Small intestine (tissue), 7 donors: ENCODE measurements at regions not wholly inside any gene's neighbourhood (a gene's known extent, or its start where the extent isn't known, plus 50 kb on each side); places are given as distances from the start of the nearest gene placed in this dataset.

Experiments
- DNase-seq, 2 donors: peaks; one replicate each; pipeline versions ENCODE4 v3.0.0 to v3.0.0-alpha.2; 2013
- FAIRE-seq: peaks from 2 replicates; lab custom pipeline; 2012; peaks lifted over from hg19 to GRCh38; lab: Jason Lieb, UNC
- H3K27ac ChIP-seq, 3 donors: one replicate each; pipeline ENCODE4 v1.5.1; 2013; ENCODE audit warnings: low read length in 2 of 3, mild to moderate bottlenecking in 2 of 3, control low read depth in 1 of 3, inconsistent platforms in 1 of 3, low read depth in 1 of 3, moderate library complexity in 1 of 3
- H3K27me3 ChIP-seq, 3 donors: one replicate each; pipeline ENCODE4 v1.6.1; 2013; ENCODE audit warnings: low read length in 3 of 3, inconsistent platforms in 1 of 3; ENCODE audit not compliant: control insufficient read depth in 3 of 3, insufficient read depth in 3 of 3
- H3K36me3 ChIP-seq, 3 donors: one replicate each; pipeline ENCODE4 v1.6.1; 2013; ENCODE audit warnings: low read length in 3 of 3, inconsistent platforms in 1 of 3, low read depth in 1 of 3, mild to moderate bottlenecking in 1 of 3, moderate library complexity in 1 of 3; ENCODE audit not compliant: control insufficient read depth in 3 of 3, insufficient read depth in 2 of 3
- H3K4me1 ChIP-seq, 3 donors: one replicate each; pipeline ENCODE4 v1.6.1; 2013; ENCODE audit warnings: low read length in 2 of 3, inconsistent platforms in 1 of 3, low read depth in 1 of 3, mild to moderate bottlenecking in 1 of 3, moderate library complexity in 1 of 3; ENCODE audit not compliant: control insufficient read depth in 3 of 3, insufficient read depth in 2 of 3
- H3K4me3 ChIP-seq, 3 donors: one replicate each; pipeline ENCODE4 v1.5.1; 2013; ENCODE audit warnings: low read length in 3 of 3, control low read depth in 1 of 3, inconsistent platforms in 1 of 3, low read depth in 1 of 3, mild to moderate bottlenecking in 1 of 3, moderate library complexity in 1 of 3
- H3K9me3 ChIP-seq, 2 donors: one replicate each; pipeline ENCODE4 v1.6.1; 2013; ENCODE audit warnings: low read depth in 1 of 2, low read length in 1 of 2; ENCODE audit not compliant: control insufficient read depth in 2 of 2, insufficient read depth in 1 of 2
- WGBS, 3 donors: extraction: QIAGEN DNeasy Blood & Tissue Kit; methylation state at CpG; one replicate each; pipeline ENCODE4 v1.1.7; 2013; 5-methylcytosine and 5-hydroxymethylcytosine counted together
- donor health status: healthy with polysubstance abuse.
- donor health status: control.
- donor health status: control.
- donor health status: Bipolar disorder and iron deficiency.
- donor health status: healthy.

GRCh38 chr1:228989176-228989575 is 253.9 kb downstream of the RHOU start:
- Histone ChIP-seq H3K4me3 (no peak overlapping the region), H3K27ac (peak overlapping the region in 1 of 3 donors; percentile 63), H3K9me3 (no peaks in the 10 kb centered on the region), H3K27me3 (no peaks in the 10 kb centered on the region), H3K4me1 (peaks cover 0 to 2% (median 0%) of the 10 kb centered on the region in 3 donors), H3K36me3 (no peaks in the 10 kb centered on the region)
- 90 to 91% (median 90%) methylated on average over 9 of the region's 9 CpGs for WGBS, 3 donors
- DNase-seq, result no peak
- no peak for FAIRE-seq

DNA sequence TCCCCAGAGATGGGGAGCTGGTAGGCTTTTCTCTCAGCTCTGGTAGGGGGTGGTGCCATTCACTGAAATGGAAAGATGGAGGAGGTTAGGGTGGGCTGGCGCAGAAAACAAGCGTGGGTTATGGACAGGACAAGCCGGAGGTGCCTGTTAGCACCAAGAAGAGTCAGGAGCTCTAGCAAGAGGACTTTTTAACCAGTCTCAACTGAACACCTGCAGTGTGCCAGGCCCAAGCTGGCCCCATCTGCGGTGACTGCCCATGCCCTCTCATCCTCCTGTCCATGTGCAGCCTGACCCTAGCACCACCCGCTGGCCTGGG is 254.4 kb downstream of the RHOU start:
- Histone ChIP-seq H3K27me3 (no peaks in the 10 kb centered on the region), H3K27ac (peak overlapping the region in 1 of 3 donors; percentile 63), H3K4me1 (peaks cover 0 to 2% (median 0%) of the 10 kb centered on the region in 3 donors), H3K36me3 (no peaks in the 10 kb centered on the region), H3K4me3 (no peak overlapping the region), H3K9me3 (no peaks in the 10 kb centered on the region)
- no peak for DNase-seq
- no peak for FAIRE-seq
- 92 to 100% (median 94%) methylated on average over 5 of the region's 5 CpGs for WGBS, 3 donors

GRCh38 chr1:228989992-228990827 is 254.9 kb downstream of the RHOU start:
- Histone ChIP-seq H3K4me1 (peaks cover 0 to 2% (median 0%) of the 10 kb centered on the region in 3 donors), H3K27me3 (no peaks in the 10 kb centered on the region), H3K36me3 (no peaks in the 10 kb centered on the region), H3K4me3 (no peak overlapping the region), H3K27ac (peak overlapping the region in 2 of 3 donors; percentile 24 to 89), H3K9me3 (no peaks in the 10 kb centered on the region)
- FAIRE-seq (no peak), DNase-seq (peak; percentile 5 to 40)
- 62 to 75% (median 75%) methylated on average over 12 of the region's 12 CpGs for WGBS, 3 donors

DNA sequence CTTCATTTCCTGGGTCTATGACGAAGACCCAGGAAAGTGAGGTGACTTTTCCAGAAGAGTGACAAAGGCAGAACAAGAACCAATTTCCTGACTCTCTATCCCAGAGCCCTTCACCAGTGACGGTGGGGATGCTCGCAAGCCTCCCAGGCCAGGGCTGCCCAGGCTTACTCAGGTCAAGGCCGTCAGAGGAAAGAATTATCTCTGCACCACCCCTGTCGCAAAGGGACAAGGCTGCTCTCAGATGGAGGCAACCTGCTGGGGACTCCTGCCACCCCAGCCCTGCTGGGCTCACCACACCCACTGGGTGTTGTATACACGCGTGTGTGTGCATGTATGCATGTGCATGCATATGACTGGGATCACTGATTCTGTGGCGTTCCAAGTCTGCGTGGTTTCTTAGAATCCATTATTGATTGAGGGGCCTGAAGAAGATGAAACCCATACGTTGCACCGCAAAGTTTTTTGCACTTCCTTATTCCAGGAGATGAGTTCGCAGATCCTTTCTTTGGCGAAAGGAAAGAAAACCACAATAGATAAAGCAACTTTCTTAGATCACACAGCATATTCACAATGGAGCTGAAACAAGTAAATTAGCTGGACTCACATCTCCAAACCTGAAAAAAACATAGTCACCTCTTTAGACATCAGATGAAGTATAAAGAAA is 255.8 kb downstream of the RHOU start:
- no peaks in the 10 kb centered on the region for H3K27me3 ChIP-seq
- FAIRE-seq (no peak), DNase-seq (no peak)
- H3K27ac ChIP-seq, result peak overlapping the region in 1 of 3 donors; percentile 89
- no peaks in the 10 kb centered on the region for H3K36me3 ChIP-seq
- no peaks in the 10 kb centered on the region for H3K9me3 ChIP-seq
- no peak overlapping the region for H3K4me3 ChIP-seq
- WGBS, 3 donors, result 87 to 95% (median 90%) methylated on average over 13 of the region's 13 CpGs
- peaks cover 0 to 2% (median 0%) of the 10 kb centered on the region in 3 donors for H3K4me1 ChIP-seq

GRCh38 chr1:228992044-228992443 is 256.8 kb downstream of the RHOU start:
- Histone ChIP-seq H3K36me3 (no peaks in the 10 kb centered on the region), H3K4me1 (peaks cover 0 to 2% (median 0%) of the 10 kb centered on the region in 3 donors), H3K27ac (no peak overlapping the region), H3K27me3 (no peaks in the 10 kb centered on the region), H3K4me3 (no peak overlapping the region), H3K9me3 (no peaks in the 10 kb centered on the region)
- 87 to 93% (median 91%) methylated on average over 2 of the region's 2 CpGs for WGBS, 3 donors
- FAIRE-seq (no peak), DNase-seq (no peak)

- Histone ChIP-seq H3K4me3 (no peak overlapping the region), H3K36me3 (no peaks in the 10 kb centered on the region), H3K27me3 (no peaks in the 10 kb centered on the region), H3K4me1 (peaks cover 0 to 2% (median 0%) of the 10 kb centered on the region in 3 donors), H3K9me3 (no peaks in the 10 kb centered on the region), H3K27ac (no peak overlapping the region)
- FAIRE-seq (no peak), DNase-seq (no peak)
- WGBS, 3 donors, result 91 to 93% (median 92%) methylated on average over 8 of the region's 8 CpGs
Observed at GRCh38 chr1:228992907-228993535, 257.7 kb downstream of the RHOU start.

- Histone ChIP-seq H3K36me3 (no peaks in the 10 kb centered on the region), H3K27ac (no peak overlapping the region), H3K4me3 (no peak overlapping the region), H3K9me3 (no peaks in the 10 kb centered on the region), H3K27me3 (no peaks in the 10 kb centered on the region), H3K4me1 (peaks cover 0 to 2% (median 0%) of the 10 kb centered on the region in 3 donors)
- WGBS, 3 donors, result 87 to 88% (median 88%) methylated on average over 2 of the region's 2 CpGs
- FAIRE-seq (no peak), DNase-seq (no peak)
Observed at GRCh38 chr1:228994676-228995594, 259.7 kb downstream of the RHOU start.

GRCh38 chr1:228996281-228996680 is 261.0 kb downstream of the RHOU start:
- 87 to 93% (median 91%) methylated on average over 6 of the region's 6 CpGs for whole genome bisulfite sequencing, 3 donors
- H3K4me3 ChIP-seq, result no peak overlapping the region
- H3K27ac ChIP-seq, result no peak overlapping the region
- H3K4me1 ChIP-seq, result no peaks in the 10 kb centered on the region
- no peak for DNase-seq
- FAIRE-seq, result no peak
- no peaks in the 10 kb centered on the region for H3K36me3 ChIP-seq
- H3K27me3 ChIP-seq, result no peaks in the 10 kb centered on the region
- H3K9me3 ChIP-seq, result no peaks in the 10 kb centered on the region
